NCI-H345 treated with DMSO at 0.1 percent for 48 hours (cell line): ENCODE measurements at regions not wholly inside any gene's neighbourhood (a gene's known extent, or its start where the extent isn't known, plus 50 kb on each side); places are given as distances from the start of the nearest gene placed in this dataset.
A peak's percentile ranks its signal among the peaks of the same experiment; 100 is the strongest.
"Not testable (repeated sequence)": the region's sequence is repeated elsewhere in the genome, so short reads cannot be mapped to it uniquely, and the experiment has no call there.

ENCODE experiments used
- DNase-seq: peaks from one replicate; lab custom pipeline; 2025; ENCODE audit not compliant: unreplicated experiment; lab: John Stamatoyannopoulos, UW

- peak; percentile 24 for DNase-seq
Measured at GRCh38 chr2:131425231-131425941, 50.5 kb upstream of the TUBA3D start.

- not testable (repeated sequence) for DNase-seq
Measured at GRCh38 chr2:131424605-131425114, 51.3 kb upstream of the TUBA3D start.

GRCh38 chr2:131420751-131421150 lies 55.2 kb upstream of the TUBA3D start:
- not testable (repeated sequence) for DNase-seq

GRCh38 chr2:131419441-131419840 lies 55.5 kb upstream of the RAB6D start:
- DNase-seq = no peak

- DNase-seq = no peak
Measured at GRCh38 chr2:131418625-131419024, 54.7 kb upstream of the RAB6D start.

- no peak for DNase-seq
Measured at GRCh38 chr2:131417886-131418285, 53.9 kb upstream of the RAB6D start.

- no peak for DNase-seq
Measured at GRCh38 chr2:131413785-131414184, 49.8 kb upstream of the RAB6D start.
